ENCODE measurements at regions not wholly inside any gene's neighbourhood (a gene's known extent, or its start where the extent isn't known, plus 50 kb on each side); places are given as distances from the start of the nearest gene placed in this dataset.

DNA sequence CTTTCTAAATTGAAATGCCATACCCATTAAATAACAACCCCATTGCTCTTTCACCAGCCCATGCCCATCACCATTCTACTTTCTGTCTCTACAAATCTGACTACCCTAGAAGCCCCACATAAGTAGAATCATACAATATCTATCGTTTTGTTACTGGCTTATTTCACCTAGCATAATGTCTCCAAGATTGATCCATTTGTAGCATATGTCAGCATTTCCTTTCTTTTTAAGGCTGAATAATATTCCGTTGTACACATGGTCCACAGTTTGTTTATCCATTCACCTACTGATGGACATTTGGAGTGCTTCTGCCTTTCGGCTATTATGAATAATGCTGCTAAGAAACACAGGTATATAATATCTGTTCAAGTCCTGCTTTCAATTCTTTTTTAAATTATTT lies 393.1 kb upstream of the SOX9 start:
- intact Hi-C loops (cut with micrococcal nuclease), result no loop called here
- H3K27me3 Mint-ChIP-seq, result no peaks in the 10 kb centered on the region
- H3K4me3 Mint-ChIP-seq, result no peak overlapping the region
- POLR2A ChIA-PET, result no interaction called here
- no peak for ATAC-seq
- CTCF ChIA-PET, result no interaction called here
- no peaks in the 10 kb centered on the region for H3K4me1 Mint-ChIP-seq (ENCODE audit: low read depth)
- no peak for DNase-seq
- TF ChIP-seq, protein P1, sequence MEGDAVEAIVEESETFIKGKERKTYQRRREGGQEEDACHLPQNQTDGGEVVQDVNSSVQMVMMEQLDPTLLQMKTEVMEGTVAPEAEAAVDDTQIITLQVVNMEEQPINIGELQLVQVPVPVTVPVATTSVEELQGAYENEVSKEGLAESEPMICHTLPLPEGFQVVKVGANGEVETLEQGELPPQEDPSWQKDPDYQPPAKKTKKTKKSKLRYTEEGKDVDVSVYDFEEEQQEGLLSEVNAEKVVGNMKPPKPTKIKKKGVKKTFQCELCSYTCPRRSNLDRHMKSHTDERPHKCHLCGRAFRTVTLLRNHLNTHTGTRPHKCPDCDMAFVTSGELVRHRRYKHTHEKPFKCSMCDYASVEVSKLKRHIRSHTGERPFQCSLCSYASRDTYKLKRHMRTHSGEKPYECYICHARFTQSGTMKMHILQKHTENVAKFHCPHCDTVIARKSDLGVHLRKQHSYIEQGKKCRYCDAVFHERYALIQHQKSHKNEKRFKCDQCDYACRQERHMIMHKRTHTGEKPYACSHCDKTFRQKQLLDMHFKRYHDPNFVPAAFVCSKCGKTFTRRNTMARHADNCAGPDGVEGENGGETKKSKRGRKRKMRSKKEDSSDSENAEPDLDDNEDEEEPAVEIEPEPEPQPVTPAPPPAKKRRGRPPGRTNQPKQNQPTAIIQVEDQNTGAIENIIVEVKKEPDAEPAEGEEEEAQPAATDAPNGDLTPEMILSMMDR (IDR thresholded peaks at IDR 0.05), result no peak
- peaks cover 5% of the 10 kb centered on the region for H3K9me3 Mint-ChIP-seq
- H3K27ac Mint-ChIP-seq, result no peak overlapping the region
- no peaks in the 10 kb centered on the region for H3K36me3 Mint-ChIP-seq (ENCODE audit: low read depth)

DNA sequence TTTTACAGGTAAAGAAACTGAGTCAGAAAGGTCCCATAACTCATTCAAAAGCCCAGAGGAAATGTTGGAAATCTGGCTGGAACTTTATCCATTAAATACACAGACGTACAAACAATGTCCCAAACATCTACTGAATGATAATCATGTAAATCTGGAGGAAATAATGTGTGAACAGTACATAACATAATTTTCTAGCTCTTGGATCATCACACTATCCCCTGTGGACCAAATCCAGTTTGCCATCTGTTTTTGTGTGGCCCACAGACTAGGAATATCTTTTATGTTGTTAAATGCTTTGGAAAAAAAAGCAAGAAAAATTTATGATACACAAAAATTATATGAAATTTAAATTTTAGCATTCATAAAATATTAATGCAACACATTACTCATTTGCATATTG lies 389.9 kb upstream of the SOX9 start:
- Mint-ChIP-seq H3K4me3 (no peak overlapping the region), H3K27ac (no peak overlapping the region), H3K9me3 (peaks cover 5% of the 10 kb centered on the region), H3K4me1 (ENCODE audit: low read depth) (no peaks in the 10 kb centered on the region), H3K36me3 (ENCODE audit: low read depth) (no peaks in the 10 kb centered on the region), H3K27me3 (no peaks in the 10 kb centered on the region)
- DNase-seq, result no peak
- ChIA-PET CTCF (no interaction called here), POLR2A (no interaction called here)
- intact Hi-C loops (cut with micrococcal nuclease), result no loop called here
- TF ChIP-seq, protein P1 (IDR thresholded peaks at IDR 0.05), result no peak
- ATAC-seq, result no peak

DNA sequence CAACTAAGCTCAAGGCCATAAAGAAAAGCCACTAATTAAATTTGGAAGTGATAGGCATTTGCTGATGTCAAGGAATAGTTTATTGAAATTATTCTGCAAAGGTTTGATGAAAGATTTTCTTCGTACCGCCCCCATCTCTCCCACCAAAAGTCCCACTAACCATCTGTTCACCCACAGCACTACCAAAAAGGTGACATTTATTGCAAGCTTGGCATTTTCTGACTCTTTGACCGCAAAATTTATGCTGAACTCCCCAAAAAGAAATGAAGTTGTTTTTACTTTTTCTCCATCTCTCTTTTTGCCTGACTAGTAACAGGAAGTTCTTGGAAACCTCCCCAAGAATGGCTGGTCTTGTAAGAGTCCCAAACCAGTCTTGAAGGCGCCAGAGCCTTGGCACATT lies 384.9 kb upstream of the SOX9 start:
- H3K27ac Mint-ChIP-seq, result no peak overlapping the region
- TF ChIP-seq, protein P1 (IDR thresholded peaks at IDR 0.05), result no peak
- H3K27me3 Mint-ChIP-seq, result no peaks in the 10 kb centered on the region
- no peaks in the 10 kb centered on the region for H3K4me1 Mint-ChIP-seq (ENCODE audit: low read depth)
- ATAC-seq (no peak), DNase-seq (no peak)
- no peaks in the 10 kb centered on the region for H3K9me3 Mint-ChIP-seq
- H3K4me3 Mint-ChIP-seq, result no peak overlapping the region
- H3K36me3 Mint-ChIP-seq (ENCODE audit: low read depth), result no peaks in the 10 kb centered on the region
- POLR2A ChIA-PET, result no interaction called here
- intact Hi-C loops (cut with micrococcal nuclease), result no loop called here
- CTCF ChIA-PET, result no interaction called here

DNA sequence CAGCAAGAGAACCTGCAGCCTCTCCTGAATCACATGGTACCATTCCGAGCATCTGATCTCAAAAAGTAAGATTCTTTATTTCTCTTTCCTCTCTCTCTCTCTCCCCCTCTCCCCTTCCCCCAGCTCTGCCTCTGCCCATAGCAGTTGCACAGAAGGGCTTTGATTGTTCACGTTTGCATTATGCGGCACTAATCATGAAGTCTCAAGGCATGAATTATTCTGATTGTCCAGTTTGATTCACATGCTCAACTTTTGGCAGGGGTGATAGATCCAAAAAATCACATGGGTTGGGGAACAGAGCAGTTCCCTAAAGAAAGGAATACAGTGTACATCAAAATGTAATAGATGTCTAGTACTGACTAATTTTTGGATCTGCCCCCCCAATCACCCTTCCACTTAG lies 380.0 kb upstream of the SOX9 start:
- ATAC-seq (no peak), DNase-seq (no peak)
- Mint-ChIP-seq H3K36me3 (ENCODE audit: low read depth) (no peaks in the 10 kb centered on the region), H3K4me3 (no peak overlapping the region), H3K4me1 (ENCODE audit: low read depth) (no peaks in the 10 kb centered on the region), H3K27me3 (no peaks in the 10 kb centered on the region), H3K9me3 (no peaks in the 10 kb centered on the region), H3K27ac (no peak overlapping the region)
- intact Hi-C loops (cut with micrococcal nuclease), result no loop called here
- ChIA-PET POLR2A (no interaction called here), CTCF (no interaction called here)
- TF ChIP-seq, protein P1 (IDR thresholded peaks at IDR 0.05), result no peak

DNA sequence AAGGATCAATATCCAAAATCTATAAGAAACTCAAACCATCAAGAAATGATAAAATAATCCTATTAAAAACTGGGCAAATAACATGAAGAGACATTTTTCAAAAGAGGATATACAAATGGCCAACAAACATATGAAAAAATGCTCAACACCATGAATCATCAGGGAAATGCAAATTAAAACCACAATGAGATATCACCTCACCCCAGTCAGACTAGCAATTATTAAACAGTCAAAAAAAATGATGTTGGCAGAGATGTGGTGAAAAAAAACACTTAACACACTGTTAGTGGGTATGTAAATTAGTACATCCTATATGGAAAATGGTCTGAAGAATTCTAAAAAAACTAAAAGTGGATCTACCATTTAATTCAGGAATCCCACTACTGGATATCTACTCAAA lies 379.0 kb upstream of the SOX9 start:
- no peaks in the 10 kb centered on the region for H3K36me3 Mint-ChIP-seq (ENCODE audit: low read depth)
- POLR2A ChIA-PET, result no interaction called here
- TF ChIP-seq, protein P1 (IDR thresholded peaks at IDR 0.05), result no peak
- no peak for ATAC-seq
- CTCF ChIA-PET, result no interaction called here
- H3K9me3 Mint-ChIP-seq, result no peaks in the 10 kb centered on the region
- no peak overlapping the region for H3K4me3 Mint-ChIP-seq
- no peak overlapping the region for H3K27ac Mint-ChIP-seq
- no peaks in the 10 kb centered on the region for H3K27me3 Mint-ChIP-seq
- intact Hi-C loops (cut with micrococcal nuclease), result no loop called here
- no peak for DNase-seq
- no peaks in the 10 kb centered on the region for H3K4me1 Mint-ChIP-seq (ENCODE audit: low read depth)

Data from activated CD8-positive, alpha-beta T cell treated with anti-CD3 and anti-CD28 coated beads for 36 hours (primary cell).